T-cell (primary cell): ENCODE measurements at regions not wholly inside any gene's neighbourhood (a gene's known extent, or its start where the extent isn't known, plus 50 kb on each side); places are given as distances from the start of the nearest gene placed in this dataset.

ENCODE experiments used
- ATAC-seq, 4 experiments: fragments of 200-7000 bp in 3 of 4; fragments of 150-1000 bp in 1 of 4; cut with Tn5 transposase; replicated peaks in 1 of 4; 1 replicate in 3 of 4; 2 replicates in 1 of 4; pipeline ENCODE4 v1.10.0; 2021; ENCODE audit warnings: moderate library complexity in 3 of 4, mild to moderate bottlenecking in 2 of 4, moderate number of reproducible peaks in 1 of 4
- CTCF ChIA-PET, 2 donors: fragments of 300-600 bp; sonication (Branson Sonifier 250); formaldehyde crosslinking; loops; one replicate each; lab custom pipeline; 2022; ENCODE audit warnings: antibody characterized with exemption in 2 of 2; lab: Charles Lee
- POLR2A ChIA-PET, 2 donors: fragments of 300-600 bp; sonication (Branson Sonifier 250); formaldehyde crosslinking; loops; one replicate each; lab custom pipeline; 2022; ENCODE audit warnings: antibody characterized with exemption in 2 of 2; lab: Charles Lee
- DNase-seq, 35 experiments: peaks; one replicate each; pipeline versions ENCODE4 v3.0.0 to v3.0.0-alpha.2; 2013 to 2023
- H3K27ac ChIP-seq: one replicate; pipeline ENCODE4 v1.5.1; 2013; ENCODE audit warnings: low read length
- H3K27me3 ChIP-seq, 2 experiments: replicated peaks in 1 of 2; 1 replicate in 1 of 2; 2 replicates in 1 of 2; pipeline versions ENCODE4 v1.6.1 to v1.7.0; 2013; ENCODE audit warnings: low read length in 1 of 2, mixed read lengths in 1 of 2; ENCODE audit not compliant: control insufficient read depth in 2 of 2, insufficient read depth in 2 of 2; ENCODE audit errors: extremely low read depth in 1 of 2
- H3K36me3 ChIP-seq, 2 donors: 1 replicate in 1 of 2; 2 replicates in 1 of 2; pipeline versions ENCODE4 v1.6.1 to v1.7.0; 2013; ENCODE audit warnings: low read length in 1 of 2; ENCODE audit not compliant: control insufficient read depth in 2 of 2, insufficient read depth in 1 of 2; ENCODE audit errors: extremely low read depth in 1 of 2
- H3K4me1 ChIP-seq, 2 experiments: 1 replicate in 1 of 2; 2 replicates in 1 of 2; pipeline versions ENCODE4 v1.6.1 to v1.7.0; 2013; ENCODE audit warnings: low read length in 2 of 2, mixed read lengths in 1 of 2; ENCODE audit not compliant: insufficient read depth in 2 of 2, control insufficient read depth in 1 of 2; ENCODE audit errors: extremely low read depth in 1 of 2
- H3K4me3 ChIP-seq, 2 donors: 1 replicate in 1 of 2; 2 replicates in 1 of 2; pipeline versions ENCODE4 v1.5.1 to v1.7.0; 2013; ENCODE audit warnings: mild to moderate bottlenecking in 2 of 2, low read length in 1 of 2, moderate library complexity in 1 of 2; ENCODE audit not compliant: control insufficient read depth in 1 of 2; ENCODE audit errors: extremely low read depth in 1 of 2
- H3K9me3 ChIP-seq: 2 replicates; pipeline ENCODE4 v1.7.0; 2013
- H3K27ac Mint-ChIP-seq, 2 donors: one replicate each; pipeline ENCODE4 v1.8.0; 2020 to 2021; ENCODE audit warnings: mild to moderate bottlenecking in 2 of 2, mixed read lengths in 2 of 2
- H3K27me3 Mint-ChIP-seq, 2 donors: one replicate each; pipeline ENCODE4 v1.8.0; 2021 to 2022; ENCODE audit warnings: mixed read lengths in 2 of 2
- H3K36me3 Mint-ChIP-seq: one replicate; pipeline ENCODE4 v1.8.0; 2021; ENCODE audit warnings: mixed read lengths
- H3K4me1 Mint-ChIP-seq, 3 donors: one replicate each; pipeline ENCODE4 v1.8.0; 2020 to 2022; ENCODE audit warnings: mixed read lengths in 3 of 3, mild to moderate bottlenecking in 1 of 3
- H3K4me3 Mint-ChIP-seq, 3 donors: one replicate each; pipeline ENCODE4 v1.8.0; 2020 to 2022; ENCODE audit warnings: mild to moderate bottlenecking in 3 of 3, mixed read lengths in 3 of 3, moderate library complexity in 3 of 3
- H3K9me3 Mint-ChIP-seq, 3 donors: one replicate each; pipeline ENCODE4 v1.8.0; 2020 to 2022; ENCODE audit warnings: mixed read lengths in 3 of 3
- WGBS: methylation state at CpG from one replicate; pipeline ENCODE4 v1.1.5; 2013; ENCODE audit warnings: missing lambda C conversion rate; ENCODE audit not compliant: insufficient coverage; 5-methylcytosine and 5-hydroxymethylcytosine counted together

DNA sequence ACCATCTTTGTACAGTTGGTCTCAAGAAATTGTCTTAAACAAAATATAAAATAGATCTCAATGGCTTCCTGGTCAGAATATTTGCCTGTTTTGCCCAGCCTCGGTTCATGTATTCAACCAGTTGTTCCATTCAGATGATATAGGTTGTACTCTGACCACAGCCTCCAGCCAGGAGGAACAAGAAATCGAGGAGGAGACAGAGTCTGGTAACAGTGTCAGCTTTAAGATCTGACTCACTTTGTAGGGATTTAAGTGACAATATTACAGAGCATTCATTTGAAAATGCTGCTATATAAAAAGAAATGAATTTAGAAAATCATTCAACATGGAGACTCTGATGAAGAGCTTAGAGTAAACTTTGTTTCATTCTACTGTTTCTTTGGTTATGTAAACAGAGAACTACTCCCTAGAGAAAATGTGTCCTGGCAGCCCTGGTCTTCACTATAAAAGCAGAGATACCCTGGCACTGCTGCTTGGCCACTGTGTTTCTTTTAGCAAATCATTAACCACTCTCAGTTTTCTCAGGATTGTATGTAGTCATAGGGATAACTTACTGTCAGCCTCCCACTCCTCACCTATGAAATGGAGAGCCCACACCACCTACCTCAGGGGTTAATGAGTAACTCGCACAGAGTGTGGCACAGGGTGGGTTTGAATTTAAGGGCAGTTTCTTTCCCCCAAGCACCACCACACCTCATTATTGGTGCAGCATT lies 53.5 kb downstream of the PAGE2 start:
- Histone ChIP-seq H3K4me1 (no peaks in the 10 kb centered on the region), H3K36me3 (no peaks in the 10 kb centered on the region), H3K27ac (no peak overlapping the region), H3K9me3 (no peaks in the 10 kb centered on the region), H3K4me3 (no peak overlapping the region), H3K27me3 (no peaks in the 10 kb centered on the region)
- Mint-ChIP-seq H3K9me3 (no peaks in the 10 kb centered on the region), H3K27me3 (peaks cover 0 to 9% of the 10 kb centered on the region in 2 donors), H3K36me3 (peaks cover 17% of the 10 kb centered on the region), H3K27ac (no peak overlapping the region), H3K4me3 (no peak overlapping the region), H3K4me1 (no peaks in the 10 kb centered on the region)
- ATAC-seq (no peak), DNase-seq (no peak)
- no CpG with 5 or more reads among the region's 3 CpGs for WGBS
- ChIA-PET POLR2A (no interaction called here), CTCF (no interaction called here)

GRCh38 chrX:55142919-55143310 lies 54.1 kb downstream of the PAGE2 start:
- Histone ChIP-seq H3K27ac (no peak overlapping the region), H3K4me1 (no peaks in the 10 kb centered on the region), H3K36me3 (no peaks in the 10 kb centered on the region), H3K9me3 (no peaks in the 10 kb centered on the region), H3K27me3 (no peaks in the 10 kb centered on the region), H3K4me3 (no peak overlapping the region)
- Mint-ChIP-seq H3K27me3 (peaks cover 0 to 9% of the 10 kb centered on the region in 2 donors), H3K36me3 (peaks cover 17% of the 10 kb centered on the region), H3K9me3 (no peaks in the 10 kb centered on the region), H3K27ac (no peak overlapping the region), H3K4me3 (no peak overlapping the region), H3K4me1 (no peaks in the 10 kb centered on the region)
- no peak for ATAC-seq
- no CpG with 5 or more reads among the region's 6 CpGs for WGBS
- POLR2A ChIA-PET, result no interaction called here
- CTCF ChIA-PET, result no interaction called here
- no peak for DNase-seq

- no peaks in the 10 kb centered on the region for H3K9me3 Mint-ChIP-seq
- no peak overlapping the region for H3K4me3 Mint-ChIP-seq
- H3K36me3 ChIP-seq, result no peaks in the 10 kb centered on the region
- H3K27me3 ChIP-seq, result no peaks in the 10 kb centered on the region
- no peak overlapping the region for H3K27ac Mint-ChIP-seq
- ATAC-seq (no peak), DNase-seq (no peak)
- no peaks in the 10 kb centered on the region for H3K9me3 ChIP-seq
- POLR2A ChIA-PET, result no interaction called here
- peaks cover 17% of the 10 kb centered on the region for H3K36me3 Mint-ChIP-seq
- CTCF ChIA-PET, result no interaction called here
- WGBS, result no CpG with 5 or more reads among the region's 2 CpGs
- no peak overlapping the region for H3K27ac ChIP-seq
- H3K4me1 Mint-ChIP-seq, result no peaks in the 10 kb centered on the region
- no peak overlapping the region for H3K4me3 ChIP-seq
- peaks cover 0 to 9% of the 10 kb centered on the region in 2 donors for H3K27me3 Mint-ChIP-seq
- no peaks in the 10 kb centered on the region for H3K4me1 ChIP-seq
Measured at GRCh38 chrX:55143621-55144020, 54.8 kb downstream of the PAGE2 start.

DNA sequence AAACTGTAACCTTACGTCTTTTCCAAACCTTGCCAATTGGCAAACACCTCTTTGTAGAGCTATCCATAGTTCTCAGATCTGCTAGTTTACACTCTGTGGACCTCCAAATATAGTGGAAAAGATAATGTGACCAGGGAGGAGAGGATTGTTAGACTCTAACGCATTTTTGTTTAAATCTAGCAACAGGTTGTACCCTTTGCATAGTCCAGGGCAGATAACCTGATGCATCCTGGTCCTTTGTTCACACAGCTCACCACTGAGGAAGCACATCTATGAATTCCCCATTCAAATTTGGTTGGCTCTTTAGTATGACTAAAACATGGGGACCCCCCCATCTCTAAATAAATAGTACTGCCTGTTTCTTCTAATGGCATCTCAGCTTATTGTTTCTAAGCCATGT lies 55.9 kb downstream of the PAGE2 start:
- DNase-seq (no peak), ATAC-seq (no peak)
- no peak overlapping the region for H3K27ac Mint-ChIP-seq
- Histone ChIP-seq H3K4me3 (no peak overlapping the region), H3K9me3 (no peaks in the 10 kb centered on the region), H3K36me3 (no peaks in the 10 kb centered on the region), H3K4me1 (no peaks in the 10 kb centered on the region), H3K27me3 (no peaks in the 10 kb centered on the region), H3K27ac (no peak overlapping the region)
- H3K27me3 Mint-ChIP-seq, result peaks cover 0 to 9% of the 10 kb centered on the region in 2 donors
- H3K9me3 Mint-ChIP-seq, result no peaks in the 10 kb centered on the region
- ChIA-PET POLR2A (no interaction called here), CTCF (no interaction called here)
- no peaks in the 10 kb centered on the region for H3K4me1 Mint-ChIP-seq
- no peak overlapping the region for H3K4me3 Mint-ChIP-seq
- WGBS, result no CpG with 5 or more reads among the region's 2 CpGs
- peaks cover 17% of the 10 kb centered on the region for H3K36me3 Mint-ChIP-seq

DNA sequence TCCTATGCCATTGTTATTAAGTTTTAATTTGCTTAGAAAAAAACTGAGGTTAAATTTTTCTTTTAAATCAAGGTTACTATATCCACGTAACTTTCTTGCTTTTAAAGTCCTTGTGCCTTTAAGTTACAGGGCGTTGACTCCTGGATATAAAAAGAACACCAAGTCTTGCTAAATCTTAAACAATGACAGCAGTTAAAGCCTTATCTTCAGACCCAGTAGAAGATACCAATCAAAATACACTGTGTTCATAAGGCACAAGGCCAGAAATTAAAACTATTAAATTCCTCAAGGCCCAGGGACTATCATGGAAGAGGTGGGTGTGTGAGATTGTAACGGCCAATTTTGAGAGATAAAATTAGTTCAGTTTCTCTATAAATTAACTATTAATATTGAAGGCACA lies 60.4 kb downstream of the PAGE2 start:
- WGBS, result no CpG with 5 or more reads among the region's 3 CpGs
- Mint-ChIP-seq H3K4me1 (no peaks in the 10 kb centered on the region), H3K36me3 (peaks cover 14% of the 10 kb centered on the region)

GRCh38 chrX:55151199-55151598 lies 62.4 kb downstream of the PAGE2 start:
- Histone ChIP-seq H3K9me3 (no peaks in the 10 kb centered on the region), H3K36me3 (no peaks in the 10 kb centered on the region), H3K4me3 (no peak overlapping the region), H3K27ac (no peak overlapping the region), H3K27me3 (no peaks in the 10 kb centered on the region), H3K4me1 (no peaks in the 10 kb centered on the region)
- DNase-seq (no peak), ATAC-seq (no peak)
- H3K9me3 Mint-ChIP-seq, result no peaks in the 10 kb centered on the region
- no peaks in the 10 kb centered on the region for H3K4me1 Mint-ChIP-seq
- H3K27ac Mint-ChIP-seq, result no peak overlapping the region
- POLR2A ChIA-PET, result no interaction called here
- H3K36me3 Mint-ChIP-seq, result peaks cover 16% of the 10 kb centered on the region
- whole genome bisulfite sequencing, result no CpG with 5 or more reads among the region's 5 CpGs
- H3K4me3 Mint-ChIP-seq, result no peak overlapping the region
- H3K27me3 Mint-ChIP-seq, result peaks cover 0 to 4% of the 10 kb centered on the region in 2 donors
- CTCF ChIA-PET, result no interaction called here

More for the DNA sequence above, 60.4 kb downstream of the PAGE2 start:
- no peaks in the 10 kb centered on the region for H3K27me3 ChIP-seq
- H3K4me3 Mint-ChIP-seq, result no peak overlapping the region
- H3K27ac Mint-ChIP-seq, result no peak overlapping the region
- DNase-seq (no peak), ATAC-seq (no peak)
- H3K4me1 ChIP-seq, result no peaks in the 10 kb centered on the region
- no peaks in the 10 kb centered on the region for H3K9me3 ChIP-seq
- H3K9me3 Mint-ChIP-seq, result no peaks in the 10 kb centered on the region
- H3K36me3 ChIP-seq, result no peaks in the 10 kb centered on the region
- no peak overlapping the region for H3K27ac ChIP-seq
- CTCF ChIA-PET, result no interaction called here
- POLR2A ChIA-PET, result no interaction called here
- H3K4me3 ChIP-seq, result no peak overlapping the region
- peaks cover 0 to 7% of the 10 kb centered on the region in 2 donors for H3K27me3 Mint-ChIP-seq
